ENCODE measurements at regions not wholly inside any gene's neighbourhood (a gene's known extent, or its start where the extent isn't known, plus 50 kb on each side); places are given as distances from the start of the nearest gene placed in this dataset.

DNA sequence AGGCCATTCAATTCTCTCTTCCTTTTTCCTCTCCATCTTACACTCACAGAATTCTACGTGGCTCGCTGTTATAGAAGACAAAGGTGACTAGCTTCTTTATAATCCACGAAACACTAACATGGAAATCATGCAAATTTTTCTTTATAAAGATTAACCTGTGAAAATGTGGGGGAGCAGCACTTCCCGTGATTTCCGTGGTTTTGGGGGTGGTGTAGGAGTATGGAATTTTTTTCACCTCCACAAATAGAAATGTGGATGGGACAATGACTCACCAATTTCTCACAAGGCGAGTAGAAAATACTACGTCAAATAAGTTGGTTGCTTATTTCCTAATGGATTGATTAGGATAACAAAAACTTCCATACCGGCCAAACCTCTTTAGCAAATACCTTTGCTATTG is 719.2 kb upstream of the TENM3 start:
- no peak overlapping the region for H3K4me2 ChIP-seq (ENCODE audit: low read length)

DNA sequence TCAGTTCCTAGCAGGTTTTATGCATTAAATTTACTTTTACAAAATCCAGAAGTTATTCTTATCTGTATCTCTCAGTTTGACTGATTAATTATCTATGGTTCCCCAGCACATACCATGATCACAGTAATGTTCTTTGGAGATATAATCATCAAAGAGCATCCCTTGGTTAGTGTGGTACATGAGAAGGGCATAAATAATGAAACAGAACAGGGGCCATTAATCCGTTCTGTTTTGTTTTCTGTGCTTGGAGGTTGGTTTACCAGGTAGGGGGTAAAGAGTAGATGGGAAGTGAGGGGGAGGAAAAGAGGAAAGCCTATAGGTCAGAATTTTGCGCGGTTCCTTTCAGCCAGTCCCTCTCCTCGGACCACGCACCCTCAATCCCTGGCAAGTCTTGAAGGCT is 718.7 kb upstream of the TENM3 start:
- Histone ChIP-seq H3K36me3 (ENCODE audit: insufficient read depth, low read length) (no peaks in the 10 kb centered on the region), H3K4me2 (ENCODE audit: low read length) (no peak overlapping the region), H3K27me3 (ENCODE audit: control insufficient read depth, insufficient read depth, low read length) (peaks cover 3% of the 10 kb centered on the region), H3K4me3 (ENCODE audit: low read length) (no peak overlapping the region), H3K9ac (ENCODE audit: low read depth, low read length) (no peak overlapping the region), H3K9me3 (replicated peaks; ENCODE audit: low read length) (no peaks in the 10 kb centered on the region), H3K4me1 (ENCODE audit: control insufficient read depth, insufficient read depth, low read length) (no peaks in the 10 kb centered on the region)

More for the DNA sequence above, 719.2 kb upstream of the TENM3 start:
- Histone ChIP-seq H3K27me3 (ENCODE audit: control insufficient read depth, insufficient read depth, low read length) (peaks cover 3% of the 10 kb centered on the region), H3K4me3 (ENCODE audit: low read length) (no peak overlapping the region), H3K36me3 (ENCODE audit: insufficient read depth, low read length) (no peaks in the 10 kb centered on the region), H3K4me1 (ENCODE audit: control insufficient read depth, insufficient read depth, low read length) (no peaks in the 10 kb centered on the region), H3K9me3 (replicated peaks; ENCODE audit: low read length) (no peaks in the 10 kb centered on the region), H3K9ac (ENCODE audit: low read depth, low read length) (no peak overlapping the region)

DNA sequence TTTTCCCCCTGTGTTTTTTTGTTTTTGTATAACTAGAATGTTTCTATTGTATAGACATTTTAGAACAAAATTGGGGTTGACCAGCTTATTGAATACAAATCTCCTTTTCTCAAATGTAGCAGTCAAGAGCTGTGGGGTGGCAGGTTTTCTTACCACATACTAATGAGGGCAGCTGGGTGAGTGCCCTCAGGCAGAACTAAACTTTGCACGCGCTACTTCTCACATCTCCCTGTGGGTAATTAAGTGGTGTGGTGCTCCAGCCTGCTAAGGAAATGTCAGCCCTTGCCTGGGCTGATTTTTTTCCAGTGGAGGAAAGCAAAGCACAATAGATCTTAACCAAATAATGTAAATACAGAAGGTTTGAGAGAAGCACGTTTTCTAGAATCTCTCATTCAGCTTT is 717.6 kb upstream of the TENM3 start:
- H3K27me3 ChIP-seq (ENCODE audit: control insufficient read depth, insufficient read depth, low read length), result peaks cover 3% of the 10 kb centered on the region
- no peaks in the 10 kb centered on the region for H3K36me3 ChIP-seq (ENCODE audit: insufficient read depth, low read length)
- H3K4me1 ChIP-seq (ENCODE audit: control insufficient read depth, insufficient read depth, low read length), result no peaks in the 10 kb centered on the region
- H3K9ac ChIP-seq (ENCODE audit: low read depth, low read length), result no peak overlapping the region
- H3K4me3 ChIP-seq (ENCODE audit: low read length), result no peak overlapping the region
- H3K9me3 ChIP-seq (replicated peaks; ENCODE audit: low read length), result no peaks in the 10 kb centered on the region
- no peak overlapping the region for H3K4me2 ChIP-seq (ENCODE audit: low read length)

DNA sequence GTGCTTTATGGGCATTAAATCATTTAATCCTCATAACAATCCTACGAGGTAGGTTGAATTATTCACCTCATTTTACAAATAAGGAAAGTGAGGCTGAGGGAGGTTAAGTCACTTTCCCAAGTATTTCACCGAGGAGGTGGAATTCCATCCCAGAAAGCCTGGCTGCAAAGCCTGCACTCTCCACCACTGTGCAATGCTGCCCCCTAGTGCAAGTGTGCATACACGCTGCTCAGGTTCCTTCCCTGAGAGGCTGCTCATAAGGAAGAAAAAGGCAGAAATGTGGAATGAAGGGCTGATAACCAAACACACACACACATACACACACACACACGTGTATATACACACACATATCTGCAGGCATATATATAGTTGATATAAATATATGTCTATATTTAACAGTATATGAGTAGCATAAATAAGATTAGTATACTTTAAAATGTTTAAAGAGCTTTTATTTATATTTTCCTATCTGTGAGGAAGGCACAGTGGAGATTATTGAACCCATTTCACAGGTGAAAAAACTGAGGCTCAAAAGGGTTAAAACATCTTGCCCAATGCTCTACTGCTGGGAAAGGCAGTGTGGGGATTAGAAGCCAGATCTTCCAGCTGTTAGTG is 714.5 kb upstream of the TENM3 start:
- Histone ChIP-seq H3K4me1 (ENCODE audit: control insufficient read depth, insufficient read depth, low read length) (no peaks in the 10 kb centered on the region), H3K4me2 (ENCODE audit: low read length) (no peak overlapping the region), H3K36me3 (ENCODE audit: insufficient read depth, low read length) (no peaks in the 10 kb centered on the region), H3K9ac (ENCODE audit: low read depth, low read length) (no peak overlapping the region), H3K9me3 (replicated peaks; ENCODE audit: low read length) (no peaks in the 10 kb centered on the region), H3K27me3 (ENCODE audit: control insufficient read depth, insufficient read depth, low read length) (peaks cover 3% of the 10 kb centered on the region), H3K4me3 (ENCODE audit: low read length) (no peak overlapping the region)

DNA sequence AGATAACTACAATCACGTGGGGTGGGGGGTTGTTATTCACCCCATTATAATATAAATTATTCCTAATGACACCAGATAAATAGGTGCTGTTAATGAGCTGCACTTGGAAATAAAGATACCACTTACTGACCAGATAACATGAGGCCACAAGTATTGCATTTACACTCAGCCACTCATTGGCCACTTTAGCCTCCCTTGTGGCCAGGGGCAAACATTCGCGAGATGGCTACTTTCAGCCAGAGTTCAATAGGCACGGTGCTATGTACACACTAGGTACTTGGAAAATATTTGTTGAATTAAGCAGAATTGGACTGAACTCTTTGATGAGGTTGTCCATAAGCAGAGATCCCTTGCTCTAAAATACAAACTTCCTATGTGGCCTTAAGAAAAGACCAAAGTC is 713.7 kb upstream of the TENM3 start:
- Histone ChIP-seq H3K9ac (ENCODE audit: low read depth, low read length) (no peak overlapping the region), H3K36me3 (ENCODE audit: insufficient read depth, low read length) (no peaks in the 10 kb centered on the region), H3K4me1 (ENCODE audit: control insufficient read depth, insufficient read depth, low read length) (no peaks in the 10 kb centered on the region), H3K4me3 (ENCODE audit: low read length) (no peak overlapping the region), H3K27me3 (ENCODE audit: control insufficient read depth, insufficient read depth, low read length) (peaks cover under 1% of the 10 kb centered on the region), H3K9me3 (replicated peaks; ENCODE audit: low read length) (no peaks in the 10 kb centered on the region), H3K4me2 (ENCODE audit: low read length) (no peak overlapping the region)

DNA sequence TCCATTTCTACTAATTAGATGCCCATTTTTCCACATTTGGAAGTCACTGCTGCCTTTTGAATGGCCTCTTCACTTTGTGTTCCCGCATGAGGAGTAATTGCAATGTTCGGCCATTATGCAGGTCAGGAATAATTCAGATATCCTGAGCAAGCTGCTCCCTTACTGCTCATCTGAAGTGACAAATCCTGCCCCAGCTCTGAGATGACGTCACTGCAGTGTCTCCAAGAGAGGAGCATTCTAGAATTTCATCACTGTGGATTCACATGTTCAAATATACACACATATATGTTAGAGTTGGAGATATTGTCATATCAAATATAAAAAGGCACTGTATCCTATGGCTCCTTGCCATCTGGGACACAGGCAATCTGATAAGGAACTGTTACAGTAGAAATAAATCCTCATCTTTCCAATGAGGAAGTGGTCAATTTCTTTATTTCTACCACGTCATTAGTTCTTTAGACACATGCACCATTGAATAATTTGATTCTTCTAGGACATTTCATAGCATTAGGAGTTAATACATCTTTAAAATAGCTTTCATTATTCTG is 706.9 kb upstream of the TENM3 start:
- H3K4me3 ChIP-seq (ENCODE audit: low read length), result no peak overlapping the region
- no peaks in the 10 kb centered on the region for H3K27me3 ChIP-seq (ENCODE audit: control insufficient read depth, insufficient read depth, low read length)
- no peak overlapping the region for H3K4me2 ChIP-seq (ENCODE audit: low read length)
- H3K4me1 ChIP-seq (ENCODE audit: control insufficient read depth, insufficient read depth, low read length), result no peaks in the 10 kb centered on the region
- no peaks in the 10 kb centered on the region for H3K36me3 ChIP-seq (ENCODE audit: insufficient read depth, low read length)
- no peak overlapping the region for H3K9ac ChIP-seq (ENCODE audit: low read depth, low read length)
- H3K9me3 ChIP-seq (replicated peaks; ENCODE audit: low read length), result no peaks in the 10 kb centered on the region

DNA sequence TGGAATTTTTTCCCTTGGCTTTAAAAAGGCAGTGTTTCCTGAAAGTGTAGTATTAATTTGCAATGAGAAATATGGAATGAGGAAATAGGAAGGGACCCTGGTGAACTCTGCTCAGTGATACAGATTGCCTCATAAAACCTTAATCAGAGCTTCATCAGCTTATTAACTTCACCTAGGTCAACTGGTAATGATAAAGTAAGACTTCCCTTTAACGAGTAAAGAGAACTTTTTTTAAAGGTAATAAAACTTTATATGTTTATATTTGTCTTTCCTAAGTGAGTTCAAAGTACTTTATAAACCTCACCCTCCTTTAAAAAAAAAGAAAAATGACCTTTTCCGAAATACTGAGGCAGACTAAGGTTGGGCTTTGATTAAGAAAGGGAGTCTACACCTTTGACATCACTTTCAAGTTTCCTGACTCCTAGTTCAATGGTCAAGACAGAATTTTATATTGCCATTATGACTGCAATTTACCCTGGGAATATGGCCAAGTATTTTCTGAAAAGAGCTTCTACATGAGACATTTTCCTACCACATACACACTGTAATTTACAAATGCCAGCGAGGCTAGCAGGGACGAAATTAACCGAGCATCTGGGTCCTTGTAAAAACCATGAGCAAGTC is 706.3 kb upstream of the TENM3 start:
- no peak overlapping the region for H3K9ac ChIP-seq (ENCODE audit: low read depth, low read length)
- H3K36me3 ChIP-seq (ENCODE audit: insufficient read depth, low read length), result no peaks in the 10 kb centered on the region
- no peaks in the 10 kb centered on the region for H3K4me1 ChIP-seq (ENCODE audit: control insufficient read depth, insufficient read depth, low read length)
- H3K27me3 ChIP-seq (ENCODE audit: control insufficient read depth, insufficient read depth, low read length), result no peaks in the 10 kb centered on the region
- no peaks in the 10 kb centered on the region for H3K9me3 ChIP-seq (replicated peaks; ENCODE audit: low read length)
- H3K4me3 ChIP-seq (ENCODE audit: low read length), result no peak overlapping the region
- H3K4me2 ChIP-seq (ENCODE audit: low read length), result no peak overlapping the region

DNA sequence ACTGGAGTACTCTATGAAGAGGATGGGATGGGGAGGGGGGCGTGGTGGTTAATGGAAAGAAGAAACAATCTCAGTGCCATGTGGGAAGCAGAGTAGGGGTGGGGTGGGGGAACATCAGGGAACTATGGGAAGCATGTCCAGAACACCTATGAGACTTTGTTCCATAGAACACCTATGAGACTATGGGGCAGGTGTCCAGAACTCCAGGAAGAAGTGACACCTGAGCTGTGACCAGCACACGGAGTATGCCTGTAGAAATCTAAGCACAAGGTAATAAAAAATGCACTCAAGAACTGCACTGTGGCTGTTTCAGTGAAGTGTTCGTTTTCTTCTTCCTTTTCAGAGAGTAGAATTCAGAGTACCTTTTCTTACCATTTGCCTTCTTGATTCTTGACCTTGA is 704.8 kb upstream of the TENM3 start:
- no peaks in the 10 kb centered on the region for H3K9me3 ChIP-seq (replicated peaks; ENCODE audit: low read length)
- H3K4me1 ChIP-seq (ENCODE audit: control insufficient read depth, insufficient read depth, low read length), result no peaks in the 10 kb centered on the region
- no peak overlapping the region for H3K4me2 ChIP-seq (ENCODE audit: low read length)
- no peaks in the 10 kb centered on the region for H3K27me3 ChIP-seq (ENCODE audit: control insufficient read depth, insufficient read depth, low read length)
- no peak overlapping the region for H3K4me3 ChIP-seq (ENCODE audit: low read length)
- no peaks in the 10 kb centered on the region for H3K36me3 ChIP-seq (ENCODE audit: insufficient read depth, low read length)
- H3K9ac ChIP-seq (ENCODE audit: low read depth, low read length), result no peak overlapping the region

DNA sequence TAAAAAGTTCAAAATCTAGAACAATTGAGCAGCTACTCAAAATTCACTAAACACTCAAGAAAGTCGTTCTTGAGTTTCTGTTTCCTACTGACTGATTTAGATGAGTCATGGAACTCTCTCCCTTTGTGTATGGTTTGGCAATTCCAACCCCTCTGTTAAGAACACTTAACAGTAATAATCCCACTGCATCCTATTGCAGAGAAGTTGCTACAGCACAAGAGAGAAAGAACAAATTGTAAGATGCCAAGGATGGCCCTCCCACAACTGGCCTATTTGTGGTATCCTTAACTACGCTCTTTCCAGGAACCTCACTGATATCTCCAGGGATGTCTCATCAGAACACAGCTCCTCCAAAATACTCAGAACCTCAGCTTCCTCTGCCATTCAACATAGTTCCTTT is 701.8 kb upstream of the TENM3 start:
- Histone ChIP-seq H3K4me1 (ENCODE audit: control insufficient read depth, insufficient read depth, low read length) (no peaks in the 10 kb centered on the region), H3K27me3 (ENCODE audit: control insufficient read depth, insufficient read depth, low read length) (no peaks in the 10 kb centered on the region), H3K9me3 (replicated peaks; ENCODE audit: low read length) (no peaks in the 10 kb centered on the region)

DNA sequence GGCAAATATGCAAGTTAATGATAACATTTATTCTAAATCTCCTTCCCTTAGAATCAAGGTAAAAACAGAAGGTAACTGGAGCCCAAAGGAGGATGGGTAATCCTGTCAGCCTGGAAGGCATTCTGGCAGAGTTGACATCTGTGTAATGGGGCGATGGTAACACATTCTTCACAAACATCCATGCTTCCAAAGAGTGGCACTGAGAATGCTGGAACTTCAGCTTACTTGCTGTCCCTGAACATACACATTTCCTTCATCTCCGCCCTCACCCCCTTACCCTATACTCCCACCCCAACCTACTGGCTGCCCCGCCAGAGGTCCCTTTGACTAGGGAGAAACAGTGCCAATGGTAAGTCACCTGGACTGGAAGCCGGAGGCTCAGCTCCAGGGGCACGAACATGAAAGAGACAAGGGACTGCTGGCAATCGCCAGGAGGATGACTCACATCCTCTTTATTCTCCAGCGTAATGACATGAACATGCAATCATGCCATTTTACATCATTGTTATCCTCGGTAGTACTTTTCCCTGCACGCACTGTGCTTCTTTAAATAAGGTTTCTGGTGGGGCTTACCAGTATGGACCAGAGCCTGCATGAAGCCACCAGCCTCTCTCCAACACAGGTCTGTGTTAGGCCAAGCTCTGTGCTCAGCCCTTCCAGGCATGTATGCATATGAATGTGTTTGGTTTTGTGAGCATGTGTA is 694.2 kb upstream of the TENM3 start:
- no peaks in the 10 kb centered on the region for H3K36me3 ChIP-seq (ENCODE audit: insufficient read depth, low read length)
- peak overlapping the region; percentile 26 for H3K4me2 ChIP-seq (ENCODE audit: low read length)
- H3K4me1 ChIP-seq (ENCODE audit: control insufficient read depth, insufficient read depth, low read length), result peaks cover 16% of the 10 kb centered on the region
- no peaks in the 10 kb centered on the region for H3K27me3 ChIP-seq (ENCODE audit: control insufficient read depth, insufficient read depth, low read length)
- H3K9ac ChIP-seq (ENCODE audit: low read depth, low read length), result peak overlapping the region; percentile 51
- H3K4me3 ChIP-seq (ENCODE audit: low read length), result no peak overlapping the region
- no peaks in the 10 kb centered on the region for H3K9me3 ChIP-seq (replicated peaks; ENCODE audit: low read length)

More for the DNA sequence above, 701.8 kb upstream of the TENM3 start:
- H3K4me3 ChIP-seq (ENCODE audit: low read length), result no peak overlapping the region
- H3K36me3 ChIP-seq (ENCODE audit: insufficient read depth, low read length), result no peaks in the 10 kb centered on the region
- H3K9ac ChIP-seq (ENCODE audit: low read depth, low read length), result no peak overlapping the region
- H3K4me2 ChIP-seq (ENCODE audit: low read length), result no peak overlapping the region

DNA sequence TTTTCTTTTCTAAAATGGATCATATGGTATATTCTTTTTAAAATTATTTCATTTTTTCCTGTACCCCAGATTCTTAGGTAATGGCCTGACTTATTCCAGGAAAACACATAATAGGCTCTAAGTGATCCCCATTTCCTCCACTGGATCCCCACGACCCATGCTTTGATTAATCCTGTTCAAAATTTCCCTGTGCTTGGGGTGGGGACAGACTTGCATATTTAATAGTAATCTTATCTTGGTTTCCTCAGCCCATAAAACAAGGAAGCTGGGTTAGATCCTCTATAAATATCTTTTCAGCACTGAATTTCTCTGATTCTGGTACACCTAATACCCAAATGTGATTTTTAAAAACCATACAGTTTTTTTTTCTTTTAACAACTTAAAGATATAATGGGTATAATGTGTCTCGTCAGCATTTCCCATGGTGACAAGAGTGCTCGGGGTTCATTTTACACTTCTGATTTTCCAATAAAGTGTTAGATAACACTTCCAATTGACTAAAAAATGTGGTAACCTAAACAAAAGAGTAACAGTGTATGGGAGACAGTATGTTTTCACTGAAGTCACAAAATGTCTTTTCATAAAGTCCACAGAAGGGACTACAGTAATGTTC is 693.5 kb upstream of the TENM3 start:
- H3K9ac ChIP-seq (ENCODE audit: low read depth, low read length), result peak overlapping the region; percentile 51
- no peak overlapping the region for H3K4me3 ChIP-seq (ENCODE audit: low read length)
- H3K4me1 ChIP-seq (ENCODE audit: control insufficient read depth, insufficient read depth, low read length), result peaks cover 16% of the 10 kb centered on the region
- no peaks in the 10 kb centered on the region for H3K9me3 ChIP-seq (replicated peaks; ENCODE audit: low read length)
- H3K27me3 ChIP-seq (ENCODE audit: control insufficient read depth, insufficient read depth, low read length), result no peaks in the 10 kb centered on the region
- H3K36me3 ChIP-seq (ENCODE audit: insufficient read depth, low read length), result no peaks in the 10 kb centered on the region
- peak overlapping the region; percentile 26 for H3K4me2 ChIP-seq (ENCODE audit: low read length)
